SU-DHL-6 (cell line): ENCODE measurements at regions not wholly inside any gene's neighbourhood (a gene's known extent, or its start where the extent isn't known, plus 50 kb on each side); places are given as distances from the start of the nearest gene placed in this dataset.

Experiments used
- CTCF ChIP-seq: fragments of 200-600 bp; sonication (generic); IDR thresholded peaks from one replicate; pipeline ENCODE4 v1.5.1; 2017; ENCODE audit warnings: antibody characterized with exemption, mild to moderate bottlenecking, low read length, moderate library complexity; ENCODE audit not compliant: insufficient read depth, poor library complexity, severe bottlenecking
- EZH2phosphoT487 ChIP-seq: fragments of 200-600 bp; sonication (generic), shearing (Covaris generic); conservative IDR thresholded peaks from 2 replicates; pipeline ENCODE4 v1.6.1; 2018; ENCODE audit warnings: mild to moderate bottlenecking, antibody characterized with exemption, low read length, moderate library complexity, mixed read lengths

GRCh38 chr6:145506565-145506964 lies 228.8 kb downstream of the EPM2A start:
- TF ChIP-seq CTCF (no peak), EZH2phosphoT487 (no peak)
